GM12872 (cell line): ENCODE measurements at regions not wholly inside any gene's neighbourhood (a gene's known extent, or its start where the extent isn't known, plus 50 kb on each side); places are given as distances from the start of the nearest gene placed in this dataset.

Source experiments
- TF ChIP-seq, protein P1 (sequence below): IDR thresholded peaks from 3 replicates; pipeline ENCODE4 v1.5.1; 2011; ENCODE audit warnings: low read depth, mild to moderate bottlenecking, low read length, moderate library complexity; ENCODE audit not compliant: insufficient read depth

- TF ChIP-seq, protein P1, sequence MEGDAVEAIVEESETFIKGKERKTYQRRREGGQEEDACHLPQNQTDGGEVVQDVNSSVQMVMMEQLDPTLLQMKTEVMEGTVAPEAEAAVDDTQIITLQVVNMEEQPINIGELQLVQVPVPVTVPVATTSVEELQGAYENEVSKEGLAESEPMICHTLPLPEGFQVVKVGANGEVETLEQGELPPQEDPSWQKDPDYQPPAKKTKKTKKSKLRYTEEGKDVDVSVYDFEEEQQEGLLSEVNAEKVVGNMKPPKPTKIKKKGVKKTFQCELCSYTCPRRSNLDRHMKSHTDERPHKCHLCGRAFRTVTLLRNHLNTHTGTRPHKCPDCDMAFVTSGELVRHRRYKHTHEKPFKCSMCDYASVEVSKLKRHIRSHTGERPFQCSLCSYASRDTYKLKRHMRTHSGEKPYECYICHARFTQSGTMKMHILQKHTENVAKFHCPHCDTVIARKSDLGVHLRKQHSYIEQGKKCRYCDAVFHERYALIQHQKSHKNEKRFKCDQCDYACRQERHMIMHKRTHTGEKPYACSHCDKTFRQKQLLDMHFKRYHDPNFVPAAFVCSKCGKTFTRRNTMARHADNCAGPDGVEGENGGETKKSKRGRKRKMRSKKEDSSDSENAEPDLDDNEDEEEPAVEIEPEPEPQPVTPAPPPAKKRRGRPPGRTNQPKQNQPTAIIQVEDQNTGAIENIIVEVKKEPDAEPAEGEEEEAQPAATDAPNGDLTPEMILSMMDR, result no peak
These were observed 107.2 kb upstream of the VASH1 start for GRCh38 chr14:76653875-76654572.

- TF ChIP-seq, protein P1, result no peak
These were observed 106.6 kb upstream of the VASH1 start for GRCh38 chr14:76654573-76655108.

GRCh38 chr14:76655331-76655730 lies 105.9 kb upstream of the VASH1 start:
- TF ChIP-seq, protein P1, result no peak

- TF ChIP-seq, protein P1, result no peak
These were observed 104.7 kb upstream of the VASH1 start for GRCh38 chr14:76656592-76656991.

- TF ChIP-seq, protein P1, result no peak
These were observed 103.9 kb upstream of the VASH1 start for GRCh38 chr14:76657404-76657803.

- TF ChIP-seq, protein P1, result no peak
These were observed 103.4 kb upstream of the VASH1 start for GRCh38 chr14:76657846-76658245.

GRCh38 chr14:76662580-76662979 lies 98.7 kb upstream of the VASH1 start:
- TF ChIP-seq, protein P1, result no peak
